NB4 (cell line): ENCODE measurements at regions not wholly inside any gene's neighbourhood (a gene's known extent, or its start where the extent isn't known, plus 50 kb on each side); places are given as distances from the start of the nearest gene placed in this dataset.

Experiments
- DNase-seq: peaks from one replicate; pipeline ENCODE4 v3.0.0; 2010; ENCODE audit warnings: low read depth
- H3K4me3 ChIP-seq: one replicate; pipeline ENCODE4 v1.5.1; 2011; ENCODE audit warnings: mild to moderate bottlenecking, low read depth, low read length, moderate library complexity
- CTCF ChIP-seq: IDR thresholded peaks from one replicate; pipeline ENCODE4 v1.5.1; 2012; ENCODE audit warnings: low read depth, low read length
- MAX ChIP-seq: IDR thresholded peaks from 2 replicates; pipeline ENCODE4 v1.6.1; 2011; ENCODE audit warnings: low read depth, low read length
- MYC ChIP-seq: IDR thresholded peaks from 2 replicates; pipeline ENCODE4 v1.6.1; 2011; ENCODE audit warnings: low read depth, low read length
- POLR2A ChIP-seq: IDR thresholded peaks from 2 replicates; pipeline ENCODE4 v1.6.1; 2011; ENCODE audit warnings: mild to moderate bottlenecking; ENCODE audit not compliant: insufficient read length; ENCODE audit errors: extremely low read depth

- no peak for DNase-seq
- TF ChIP-seq MYC (no peak), POLR2A (no peak), CTCF (no peak), MAX (no peak)
- H3K4me3 ChIP-seq = no peak overlapping the region
Observed at GRCh38 chr18:75745147-75745546, 317.6 kb upstream of the SMIM21 start.

DNA sequence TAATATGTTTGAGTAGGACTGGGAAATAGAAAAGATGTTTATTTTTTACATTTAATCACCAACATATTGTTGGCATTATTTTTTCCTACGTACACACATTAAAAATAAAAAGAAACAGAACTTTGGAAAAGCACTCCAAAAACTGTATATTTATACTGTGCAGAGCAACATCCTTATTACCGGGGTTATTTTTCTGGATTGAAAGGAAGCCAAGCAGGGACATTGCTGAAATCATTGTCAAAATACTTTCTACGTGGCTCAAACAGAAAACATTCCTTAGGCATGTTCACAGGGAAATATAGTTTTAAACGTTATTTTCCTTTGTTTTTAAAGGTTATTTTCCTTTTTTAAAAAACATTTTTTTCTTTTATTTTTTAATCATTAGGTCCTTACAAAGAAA is 315.0 kb upstream of the SMIM21 start:
- DNase-seq = no peak
- H3K4me3 ChIP-seq = no peak overlapping the region
- TF ChIP-seq CTCF (no peak), MAX (no peak), POLR2A (no peak), MYC (no peak)

DNA sequence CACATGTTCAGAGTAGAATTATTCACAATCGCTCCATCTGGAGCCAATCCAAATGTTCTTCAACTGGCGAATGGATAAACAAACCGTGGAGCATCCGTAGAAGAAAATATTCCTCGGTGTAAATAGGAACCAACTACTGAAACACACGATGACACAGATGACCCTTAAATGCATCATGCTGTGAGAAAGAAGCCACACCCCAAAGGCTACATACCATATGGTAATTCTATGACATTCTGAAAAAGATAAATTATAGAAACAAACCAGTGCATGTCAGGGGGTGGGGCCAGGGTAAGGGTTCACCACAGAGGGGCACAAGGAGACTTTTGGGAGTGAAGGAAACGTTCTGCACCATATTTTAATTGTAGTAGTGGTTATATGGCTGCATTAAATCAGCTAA is 312.2 kb upstream of the SMIM21 start:
- no peak for TF ChIP-seq MAX
- TF ChIP-seq MYC = no peak
- no peak for TF ChIP-seq POLR2A
- TF ChIP-seq CTCF = no peak
- no peak for DNase-seq
- no peak overlapping the region for H3K4me3 ChIP-seq

- DNase-seq = no peak
Observed at GRCh38 chr18:75735291-75735690, 307.8 kb upstream of the SMIM21 start.

DNA sequence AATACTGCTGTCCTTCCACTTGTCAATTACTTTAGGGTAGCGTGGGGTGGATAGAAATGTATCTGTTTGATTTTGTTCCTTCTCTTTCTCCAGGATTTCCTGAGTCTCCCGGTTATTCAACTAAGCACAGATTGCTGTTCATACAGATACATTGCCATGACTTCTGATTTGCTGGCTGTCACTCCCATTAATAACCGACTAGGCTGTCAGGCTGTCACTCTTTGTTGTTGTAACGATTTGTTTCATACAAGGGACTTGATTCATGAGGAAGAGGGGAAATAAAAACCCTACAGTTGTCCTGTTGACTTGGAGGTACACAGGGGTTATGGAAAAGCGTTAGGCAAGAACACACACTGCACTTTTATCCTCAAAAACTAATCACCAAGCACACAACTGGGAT is 302.7 kb upstream of the SMIM21 start:
- H3K4me3 ChIP-seq = no peak overlapping the region
- DNase-seq = no peak
- TF ChIP-seq POLR2A = no peak
- no peak for TF ChIP-seq MAX
- no peak for TF ChIP-seq MYC
- TF ChIP-seq CTCF = no peak

More at GRCh38 chr18:75735291-75735690, 307.8 kb upstream of the SMIM21 start:
- TF ChIP-seq MAX (no peak), POLR2A (no peak), CTCF (no peak), MYC (no peak)
- H3K4me3 ChIP-seq = no peak overlapping the region

GRCh38 chr18:75728621-75729020 is 301.1 kb upstream of the SMIM21 start:
- TF ChIP-seq POLR2A = no peak
- no peak for TF ChIP-seq CTCF
- no peak for TF ChIP-seq MAX
- TF ChIP-seq MYC = no peak
- no peak for DNase-seq
- no peak overlapping the region for H3K4me3 ChIP-seq
